Body of pancreas (tissue), 4 donors: ENCODE measurements at regions not wholly inside any gene's neighbourhood (a gene's known extent, or its start where the extent isn't known, plus 50 kb on each side); places are given as distances from the start of the nearest gene placed in this dataset.

ENCODE experiments used
- CTCF ChIP-seq, 7 experiments: fragments of 450-650 bp in 4 of 7; fragments of 200-600 bp in 3 of 7; sonication (generic) in 3 of 7; IDR thresholded peaks; one replicate each; pipeline ENCODE4 v1.5.1; 2016 to 2019; ENCODE audit warnings: antibody characterized with exemption in 7 of 7
- POLR2A ChIP-seq, 3 donors: fragments of 450-650 bp; IDR thresholded peaks; one replicate each; pipeline ENCODE4 v1.6.1; 2016; ENCODE audit warnings: antibody characterized with exemption in 3 of 3, mild to moderate bottlenecking in 2 of 3

GRCh38 chr20:10747019-10747418 is 73.2 kb upstream of the JAG1 start:
- TF ChIP-seq CTCF (IDR thresholded peaks at IDR 0.05) (no peak), POLR2A (IDR thresholded peaks at IDR 0.05) (no peak)
